ENCODE measurements at regions not wholly inside any gene's neighbourhood (a gene's known extent, or its start where the extent isn't known, plus 50 kb on each side); places are given as distances from the start of the nearest gene placed in this dataset. TPM values are rescaled to one million over a fixed set of nuclear protein-coding genes. Genes with fewer than 3 reads are reported as not detected.

Small RNA genes lying in the stretch of these regions (small RNA-seq; reads per million reads assigned to genes)
- not detected for gene AL158032.2 (ENCODE audit: insufficient read length, low read depth, low replicate concordance)
